HUES64 (cell line): ENCODE measurements at regions not wholly inside any gene's neighbourhood (a gene's known extent, or its start where the extent isn't known, plus 50 kb on each side); places are given as distances from the start of the nearest gene placed in this dataset.

Experiments
- H3K27ac ChIP-seq: 2 replicates; pipeline ENCODE4 v1.7.0; 2013; ENCODE audit warnings: low read depth, low read length, inconsistent platforms
- H3K27me3 ChIP-seq: 2 replicates; pipeline ENCODE4 v1.6.1; 2013; ENCODE audit warnings: mild to moderate bottlenecking, low read length; ENCODE audit not compliant: insufficient read depth
- H3K36me3 ChIP-seq: 2 replicates; pipeline ENCODE4 v1.6.1; 2013; ENCODE audit warnings: mild to moderate bottlenecking, low read length; ENCODE audit not compliant: insufficient read depth
- H3K4me1 ChIP-seq: 2 replicates; pipeline ENCODE4 v1.6.1; 2013; ENCODE audit warnings: mild to moderate bottlenecking, low read length, moderate library complexity; ENCODE audit not compliant: insufficient read depth
- H3K4me3 ChIP-seq: 2 replicates; pipeline ENCODE4 v1.5.1; 2013; ENCODE audit warnings: mild to moderate bottlenecking, low read length, moderate library complexity
- H3K9ac ChIP-seq: 2 replicates; pipeline ENCODE4 v1.6.1; 2013; ENCODE audit warnings: mild to moderate bottlenecking, low read depth, low read length
- H3K9me3 ChIP-seq: 2 replicates; pipeline ENCODE4 v1.6.1; 2013; ENCODE audit warnings: low read depth, low read length; ENCODE audit not compliant: insufficient read depth
- WGBS: fragments of 150-250, 120-280 bp; methylation state at CpG from one replicate; pipeline ENCODE4 v1.1.7; 2013; ENCODE audit warnings: missing lambda C conversion rate; 5-methylcytosine and 5-hydroxymethylcytosine counted together

DNA sequence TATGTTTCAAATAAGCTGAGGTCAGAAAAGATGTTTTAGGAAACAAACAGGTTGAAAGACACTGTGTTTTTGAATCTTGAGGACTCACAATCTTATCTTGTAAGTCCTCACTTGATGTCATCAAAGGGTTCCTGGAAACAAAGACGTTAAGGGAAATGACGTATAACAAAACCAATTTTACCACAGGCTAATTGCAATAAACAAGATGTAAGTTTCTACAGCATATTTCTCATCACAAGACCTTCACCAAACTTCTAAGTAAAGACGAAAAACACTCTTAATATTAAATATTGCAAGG lies 433.5 kb upstream of the FAT3 start:
- no peak overlapping the region for H3K4me3 ChIP-seq
- H3K9ac ChIP-seq, result no peak overlapping the region
- H3K36me3 ChIP-seq, result no peaks in the 10 kb centered on the region
- no peaks in the 10 kb centered on the region; the same call in 1 of the 2 replicates for H3K4me1 ChIP-seq
- no peaks in the 10 kb centered on the region for H3K9me3 ChIP-seq
- no peak overlapping the region for H3K27ac ChIP-seq
- 90% methylated on average over 2 of the region's 3 CpGs for WGBS
- H3K27me3 ChIP-seq, result no peaks in the 10 kb centered on the region

DNA sequence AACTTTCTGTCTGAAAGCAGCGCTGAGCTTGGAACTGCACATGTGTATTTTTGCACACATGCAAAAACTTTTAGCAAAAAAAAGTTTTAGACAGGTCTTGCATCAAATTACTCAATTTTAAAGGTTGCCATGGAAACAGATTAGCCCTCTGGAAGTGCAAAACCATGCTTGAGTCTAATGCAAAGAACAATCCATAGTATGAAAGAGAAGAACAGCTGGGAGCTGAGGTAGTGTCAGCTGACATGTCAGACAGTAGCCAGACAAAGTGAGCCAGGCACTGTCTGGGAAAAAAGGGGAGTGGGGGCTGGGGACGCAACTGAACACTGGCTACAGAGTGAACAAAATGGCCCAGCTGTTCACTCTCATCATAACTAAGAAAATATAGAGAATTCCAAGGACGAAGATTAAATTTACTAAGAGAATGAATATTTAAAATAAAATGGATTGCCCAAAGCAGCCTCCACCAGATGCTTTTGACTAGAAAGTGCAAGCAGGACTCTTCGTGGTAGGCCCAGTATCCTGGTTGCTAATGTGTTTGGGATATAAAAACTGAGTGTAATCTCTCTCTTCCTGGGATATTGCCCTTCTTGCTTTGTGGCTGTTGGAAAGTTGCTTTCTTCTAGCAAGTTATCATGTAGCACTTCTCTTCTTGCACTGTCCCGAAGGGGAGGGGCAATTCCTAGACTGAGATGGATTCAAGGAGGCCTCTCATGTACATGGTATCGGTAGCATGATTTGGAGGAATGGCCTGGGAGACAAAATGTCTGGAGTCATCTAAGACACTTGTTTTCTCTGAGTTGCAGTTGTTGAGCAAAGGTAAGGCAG lies 434.1 kb upstream of the FAT3 start:
- no peaks in the 10 kb centered on the region for H3K36me3 ChIP-seq
- whole genome bisulfite sequencing, result 93% methylated on average over 5 of the region's 6 CpGs
- no peak overlapping the region for H3K27ac ChIP-seq
- H3K9me3 ChIP-seq, result no peaks in the 10 kb centered on the region
- no peaks in the 10 kb centered on the region; the same call in 1 of the 2 replicates for H3K4me1 ChIP-seq
- H3K4me3 ChIP-seq, result no peak overlapping the region
- H3K27me3 ChIP-seq, result no peaks in the 10 kb centered on the region
- no peak overlapping the region for H3K9ac ChIP-seq

- Histone ChIP-seq H3K27me3 (no peaks in the 10 kb centered on the region), H3K9me3 (0 out of 2 replicates have a peak, but pooled peaks cover under 1% of the 10 kb centered on the region), H3K4me1 (no peaks in the 10 kb centered on the region; the same call in 1 of the 2 replicates), H3K9ac (no peak overlapping the region), H3K4me3 (no peak overlapping the region), H3K36me3 (no peaks in the 10 kb centered on the region), H3K27ac (no peak overlapping the region)
- no CpG with 5 or more reads among the region's 1 CpG for WGBS
Observed at GRCh38 chr11:91788764-91789163, 435.9 kb upstream of the FAT3 start.

DNA sequence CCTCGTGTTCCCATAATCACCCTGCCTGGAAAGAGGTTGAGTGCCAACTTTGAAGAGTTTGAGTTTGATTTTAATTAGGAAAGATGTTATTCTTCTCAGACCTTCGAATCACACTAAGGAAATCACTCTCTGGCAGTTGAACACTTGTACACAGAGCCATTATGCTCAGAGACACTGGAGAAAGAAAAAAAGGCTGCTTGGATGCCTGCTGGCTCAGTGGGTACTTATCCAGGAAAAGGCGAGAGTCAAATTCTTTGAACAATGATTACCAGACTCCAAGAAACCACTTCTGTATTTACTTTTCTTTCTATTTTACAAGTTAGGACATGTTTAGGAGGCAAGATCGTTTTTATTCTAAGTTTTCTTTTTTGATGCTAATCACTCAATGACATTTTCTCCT lies 438.5 kb upstream of the FAT3 start:
- peaks cover 19% of the 10 kb centered on the region for H3K9me3 ChIP-seq
- no peak overlapping the region for H3K9ac ChIP-seq
- H3K27ac ChIP-seq, result no peak overlapping the region
- WGBS, result 94% methylated on average over 4 of the region's 4 CpGs
- no peaks in the 10 kb centered on the region for H3K27me3 ChIP-seq
- no peaks in the 10 kb centered on the region for H3K36me3 ChIP-seq
- no peak overlapping the region for H3K4me3 ChIP-seq
- H3K4me1 ChIP-seq, result no peaks in the 10 kb centered on the region; the same call in 1 of the 2 replicates

DNA sequence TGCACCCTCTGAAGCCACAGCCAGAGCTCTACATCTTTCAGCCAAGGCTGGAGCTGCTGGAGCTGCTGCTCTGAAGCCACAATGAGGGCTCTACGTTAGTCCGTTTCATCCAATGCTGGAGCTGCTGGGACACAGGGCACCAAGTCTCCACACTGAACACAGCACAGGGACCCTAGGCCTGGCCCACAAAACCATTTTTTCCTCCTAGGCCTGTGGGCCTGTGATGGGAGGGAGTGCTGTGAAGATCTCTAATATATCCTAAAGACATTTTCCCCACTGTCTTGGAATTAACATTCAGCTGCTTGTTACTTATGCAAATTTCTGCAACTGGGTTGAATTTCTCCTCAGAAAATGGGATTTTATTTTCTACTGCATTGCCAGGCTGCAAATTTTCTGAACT lies 441.4 kb upstream of the FAT3 start:
- Histone ChIP-seq H3K9ac (no peak overlapping the region), H3K27me3 (no peaks in the 10 kb centered on the region), H3K9me3 (peaks cover 25% of the 10 kb centered on the region), H3K36me3 (no peaks in the 10 kb centered on the region), H3K4me3 (no peak overlapping the region), H3K27ac (no peak overlapping the region), H3K4me1 (no peaks in the 10 kb centered on the region)
- WGBS, result 98% methylated on average over 2 of the region's 2 CpGs

GRCh38 chr11:91778758-91779157 lies 445.9 kb upstream of the FAT3 start:
- peaks cover 24% of the 10 kb centered on the region for H3K9me3 ChIP-seq
- 86% methylated on average over 2 of the region's 2 CpGs for WGBS
- H3K9ac ChIP-seq, result no peak overlapping the region
- H3K36me3 ChIP-seq, result no peaks in the 10 kb centered on the region
- no peak overlapping the region for H3K27ac ChIP-seq
- H3K27me3 ChIP-seq, result no peaks in the 10 kb centered on the region
- no peaks in the 10 kb centered on the region for H3K4me1 ChIP-seq
- H3K4me3 ChIP-seq, result no peak overlapping the region

DNA sequence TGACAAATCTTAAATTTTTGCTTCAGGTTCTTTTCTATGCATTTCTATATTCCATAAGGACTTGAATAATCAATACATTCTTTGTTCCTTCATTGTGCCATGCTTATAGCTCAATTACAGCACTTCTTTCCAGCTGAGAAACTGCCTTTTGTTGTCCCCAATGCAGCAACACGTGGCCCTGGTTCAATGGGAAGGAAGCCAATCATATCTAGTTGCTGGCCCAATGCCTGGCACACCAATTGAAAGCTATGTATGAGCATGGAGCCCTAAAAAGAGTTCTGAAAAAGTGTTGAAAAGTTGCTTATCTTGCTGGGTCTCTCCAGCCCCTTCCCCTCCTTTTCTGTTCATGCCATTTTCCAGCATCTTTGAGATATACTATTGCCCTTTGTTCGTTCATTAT lies 448.0 kb upstream of the FAT3 start:
- Histone ChIP-seq H3K27me3 (no peaks in the 10 kb centered on the region), H3K36me3 (no peaks in the 10 kb centered on the region)
- 90% methylated on average over 2 of the region's 2 CpGs for WGBS

DNA sequence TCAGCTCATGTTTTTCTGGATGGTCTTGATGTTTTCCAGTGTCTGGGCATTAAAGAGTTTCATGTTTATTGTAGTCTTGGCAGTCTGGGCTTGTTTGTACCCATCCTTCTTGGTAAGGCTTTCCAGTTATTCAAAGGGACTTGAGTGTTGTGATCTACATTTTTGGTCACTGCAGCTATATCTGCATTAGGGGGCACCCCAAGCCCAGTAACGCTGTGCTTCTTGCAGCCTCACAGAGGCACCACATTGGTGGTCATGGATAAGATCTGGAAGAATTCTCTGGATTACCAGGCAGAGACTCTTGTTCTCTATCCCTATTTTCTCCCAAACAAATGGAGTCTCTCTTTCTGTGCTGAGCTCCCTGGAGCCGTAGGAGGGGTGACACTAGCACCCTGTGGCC lies 451.5 kb upstream of the FAT3 start:
- 89% methylated on average over 2 of the region's 2 CpGs for WGBS
- Histone ChIP-seq H3K36me3 (no peaks in the 10 kb centered on the region), H3K9me3 (no peaks in the 10 kb centered on the region), H3K9ac (no peak overlapping the region), H3K27ac (no peak overlapping the region), H3K4me3 (no peak overlapping the region), H3K27me3 (no peaks in the 10 kb centered on the region), H3K4me1 (no peaks in the 10 kb centered on the region)

More for the DNA sequence above, 448.0 kb upstream of the FAT3 start:
- H3K4me1 ChIP-seq, result no peaks in the 10 kb centered on the region
- H3K4me3 ChIP-seq, result no peak overlapping the region
- H3K27ac ChIP-seq, result no peak overlapping the region
- H3K9ac ChIP-seq, result no peak overlapping the region
- peaks cover 6% of the 10 kb centered on the region; the same call in 1 of the 2 replicates for H3K9me3 ChIP-seq

DNA sequence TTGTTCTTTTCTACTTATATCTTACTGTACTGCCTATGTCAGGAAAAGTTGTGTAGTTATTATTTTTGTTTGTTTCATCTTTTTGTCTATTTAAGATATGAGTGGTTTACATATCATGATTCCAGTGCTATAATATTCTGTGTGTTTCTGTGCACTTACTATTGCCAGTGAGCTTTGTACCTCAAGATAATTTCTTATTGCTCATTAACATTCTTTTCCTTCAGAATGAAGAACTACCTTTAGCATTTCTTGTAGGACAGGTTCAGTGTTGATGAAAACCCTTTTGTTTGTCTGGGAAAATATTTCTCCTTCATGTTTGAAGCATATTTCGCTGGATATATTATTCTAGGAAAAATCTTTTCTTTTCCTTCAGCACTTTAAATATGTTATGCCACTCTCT lies 452.7 kb upstream of the FAT3 start:
- H3K4me1 ChIP-seq, result no peaks in the 10 kb centered on the region
- no CpG with 5 or more reads among the region's 1 CpG for WGBS
- H3K27ac ChIP-seq, result no peak overlapping the region
- no peak overlapping the region for H3K9ac ChIP-seq
- H3K27me3 ChIP-seq, result no peaks in the 10 kb centered on the region
- no peak overlapping the region for H3K4me3 ChIP-seq
- H3K9me3 ChIP-seq, result no peaks in the 10 kb centered on the region
- H3K36me3 ChIP-seq, result no peaks in the 10 kb centered on the region

DNA sequence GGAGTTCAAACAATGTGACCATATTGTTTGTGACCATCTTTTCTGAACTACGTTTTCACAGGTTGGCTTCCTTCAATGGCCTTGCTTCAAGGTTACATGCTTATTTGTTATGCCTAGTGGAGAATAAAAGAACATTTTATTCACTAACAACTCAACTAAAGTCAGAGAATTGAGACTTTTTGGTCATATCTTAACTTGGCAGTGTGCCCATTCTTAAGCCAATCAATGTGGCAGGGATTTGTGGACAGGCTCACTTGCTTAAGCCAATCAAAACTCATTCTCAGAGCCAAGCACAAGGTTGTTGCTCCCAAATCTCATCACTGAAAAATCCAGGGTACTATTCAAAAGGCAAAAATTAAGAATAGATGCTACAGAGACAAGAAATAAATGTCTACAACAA lies 455.8 kb upstream of the FAT3 start:
- no peaks in the 10 kb centered on the region for H3K36me3 ChIP-seq
- H3K27me3 ChIP-seq, result no peaks in the 10 kb centered on the region
- H3K4me3 ChIP-seq, result no peak overlapping the region
- H3K9me3 ChIP-seq, result no peaks in the 10 kb centered on the region
- no peak overlapping the region for H3K9ac ChIP-seq
- WGBS, result 100% methylated on average over 1 of the region's 1 CpG
- H3K4me1 ChIP-seq, result no peaks in the 10 kb centered on the region
- no peak overlapping the region for H3K27ac ChIP-seq

DNA sequence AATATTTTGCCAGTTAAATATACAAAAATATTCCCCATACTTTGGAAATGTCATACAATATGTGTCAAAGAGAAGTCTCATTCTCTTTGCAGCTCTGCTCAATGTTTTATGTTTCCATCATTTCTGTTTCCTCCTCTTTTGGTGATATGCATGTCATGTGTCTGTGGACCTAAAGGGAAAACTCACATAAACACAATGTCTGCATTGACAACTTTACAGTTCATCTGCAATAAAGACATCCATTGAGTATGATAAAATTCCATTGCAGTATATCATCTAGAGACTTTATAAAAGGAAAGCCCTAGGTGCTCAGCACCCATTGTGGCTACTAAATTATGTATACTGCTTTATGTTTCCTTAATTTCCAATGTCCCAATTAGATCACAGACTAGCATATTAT lies 461.3 kb upstream of the FAT3 start:
- H3K27ac ChIP-seq, result no peak overlapping the region
- no peaks in the 10 kb centered on the region for H3K36me3 ChIP-seq
- H3K9me3 ChIP-seq, result no peaks in the 10 kb centered on the region

More for the DNA sequence above, 461.3 kb upstream of the FAT3 start:
- Histone ChIP-seq H3K4me3 (no peak overlapping the region), H3K27me3 (no peaks in the 10 kb centered on the region), H3K9ac (no peak overlapping the region), H3K4me1 (peaks cover 9% of the 10 kb centered on the region; the same call in 1 of the 2 replicates)
